ENCODE measurements at regions not wholly inside any gene's neighbourhood (a gene's known extent, or its start where the extent isn't known, plus 50 kb on each side); places are given as distances from the start of the nearest gene placed in this dataset.

GRCh38 chr2:16374671-16375070 is 291.0 kb downstream of the CYRIA start:
- H3K36me3 ChIP-seq (ENCODE audit: control insufficient read depth in 4 of 4, insufficient read depth in 3 of 4, low read depth in 1 of 4, low read length in 3 of 4), result no peaks in the 10 kb centered on the region
- no peak overlapping the region for H3K27ac ChIP-seq (ENCODE audit: low read depth in 1 of 2, low read length in 2 of 2)
- no peak for DNase-seq (ENCODE audit: low spot score)
- no peaks in the 10 kb centered on the region for H3K27me3 ChIP-seq (ENCODE audit: control insufficient read depth in 4 of 4, insufficient read depth in 4 of 4, low read length in 3 of 4)
- WGBS, result 79% methylated on average over 6 of the region's 6 CpGs
- no peak for TF ChIP-seq CTCF (IDR thresholded peaks at IDR 0.05; ENCODE audit: low read depth, low read length, missing input control)
- TF ChIP-seq NR2F2 (IDR thresholded peaks at IDR 0.05), result no peak
- TF ChIP-seq HNF4A (conservative IDR thresholded peaks at IDR 0.05), result no peak
- no peak for TF ChIP-seq FOXA1 (IDR thresholded peaks at IDR 0.05)
- H3K9ac ChIP-seq (ENCODE audit: low read depth in 1 of 2, low read length in 2 of 2), result no peak overlapping the region
- H3K4me3 ChIP-seq (ENCODE audit: low read depth in 1 of 3, low read length in 3 of 3), result no peak overlapping the region
- no peaks in the 10 kb centered on the region for H3K9me3 ChIP-seq (ENCODE audit: control insufficient read depth in 4 of 4, low read length in 3 of 4)
- no peaks in the 10 kb centered on the region for H3K4me1 ChIP-seq (ENCODE audit: control insufficient read depth in 4 of 4, insufficient read depth in 4 of 4, low read length in 3 of 4)

- no peaks in the 10 kb centered on the region for H3K27me3 ChIP-seq (ENCODE audit: control insufficient read depth in 4 of 4, insufficient read depth in 4 of 4, low read length in 3 of 4)
- H3K27ac ChIP-seq (ENCODE audit: low read depth in 1 of 2, low read length in 2 of 2), result no peak overlapping the region
- TF ChIP-seq HNF4A (conservative IDR thresholded peaks at IDR 0.05) (no peak), CTCF (IDR thresholded peaks at IDR 0.05; ENCODE audit: low read depth, low read length, missing input control) (no peak), NR2F2 (IDR thresholded peaks at IDR 0.05) (no peak), TAF1 (conservative IDR thresholded peaks at IDR 0.05) (no peak), REST (IDR thresholded peaks at IDR 0.05) (no peak), SP1 (IDR thresholded peaks at IDR 0.05) (no peak), JUND (IDR thresholded peaks at IDR 0.05) (no peak), FOXA2 (IDR thresholded peaks at IDR 0.05) (no peak), EGR1 (IDR thresholded peaks at IDR 0.05; ENCODE audit: low read depth in 2 of 2) (no peak), MAX (IDR thresholded peaks at IDR 0.05) (no peak), HNF4G (IDR thresholded peaks at IDR 0.05) (no peak), ZBTB33 (IDR thresholded peaks at IDR 0.05) (no peak), ATF3 (IDR thresholded peaks at IDR 0.05) (no peak), RXRA (IDR thresholded peaks at IDR 0.05) (no peak), FOXA1 (IDR thresholded peaks at IDR 0.05) (no peak), GABPA (IDR thresholded peaks at IDR 0.05 in 1 of 2, conservative IDR thresholded peaks at IDR 0.05 in 1 of 2) (no peak)
- no peak overlapping the region for H3K9ac ChIP-seq (ENCODE audit: low read depth in 1 of 2, low read length in 2 of 2)
- H3K4me1 ChIP-seq (ENCODE audit: control insufficient read depth in 4 of 4, insufficient read depth in 4 of 4, low read length in 3 of 4), result no peaks in the 10 kb centered on the region
- H3K9me3 ChIP-seq (ENCODE audit: control insufficient read depth in 4 of 4, low read length in 3 of 4), result no peaks in the 10 kb centered on the region
- H3K4me3 ChIP-seq (ENCODE audit: low read depth in 1 of 3, low read length in 3 of 3), result no peak overlapping the region
- 90% methylated on average over 1 of the region's 1 CpG for WGBS
- no peaks in the 10 kb centered on the region for H3K36me3 ChIP-seq (ENCODE audit: control insufficient read depth in 4 of 4, insufficient read depth in 3 of 4, low read depth in 1 of 4, low read length in 3 of 4)
- DNase-seq (ENCODE audit: low spot score), result no peak
These were observed 292.3 kb downstream of the CYRIA start for GRCh38 chr2:16373341-16373740.
